Rectal smooth muscle tissue (tissue), 1 donor: ENCODE measurements at regions not wholly inside any gene's neighbourhood (a gene's known extent, or its start where the extent isn't known, plus 50 kb on each side); places are given as distances from the start of the nearest gene placed in this dataset.

Experiments used
- H3K27ac ChIP-seq: one replicate; pipeline ENCODE4 v1.7.0; 2013; ENCODE audit warnings: low read depth, low read length, inconsistent platforms
- H3K27me3 ChIP-seq: one replicate; pipeline ENCODE4 v1.7.0; 2013; ENCODE audit warnings: low read length; ENCODE audit not compliant: control insufficient read depth, insufficient read depth
- H3K36me3 ChIP-seq: one replicate; pipeline ENCODE4 v1.7.0; 2013; ENCODE audit warnings: low read length; ENCODE audit not compliant: control insufficient read depth, insufficient read depth
- H3K4me1 ChIP-seq: one replicate; pipeline ENCODE4 v1.7.0; 2013; ENCODE audit warnings: low read length; ENCODE audit not compliant: control insufficient read depth, insufficient read depth
- H3K4me3 ChIP-seq: one replicate; pipeline ENCODE4 v1.7.0; 2013; ENCODE audit warnings: low read length
- H3K9ac ChIP-seq: one replicate; pipeline ENCODE4 v1.7.0; 2013; ENCODE audit warnings: low read length

- Histone ChIP-seq H3K27me3 (no peaks in the 10 kb centered on the region), H3K27ac (no peak overlapping the region), H3K4me3 (no peak overlapping the region), H3K9ac (no peak overlapping the region), H3K36me3 (no peaks in the 10 kb centered on the region), H3K4me1 (no peaks in the 10 kb centered on the region)
These were observed 119.7 kb downstream of the PDHA2 start for GRCh38 chr4:95959633-95960032.

DNA sequence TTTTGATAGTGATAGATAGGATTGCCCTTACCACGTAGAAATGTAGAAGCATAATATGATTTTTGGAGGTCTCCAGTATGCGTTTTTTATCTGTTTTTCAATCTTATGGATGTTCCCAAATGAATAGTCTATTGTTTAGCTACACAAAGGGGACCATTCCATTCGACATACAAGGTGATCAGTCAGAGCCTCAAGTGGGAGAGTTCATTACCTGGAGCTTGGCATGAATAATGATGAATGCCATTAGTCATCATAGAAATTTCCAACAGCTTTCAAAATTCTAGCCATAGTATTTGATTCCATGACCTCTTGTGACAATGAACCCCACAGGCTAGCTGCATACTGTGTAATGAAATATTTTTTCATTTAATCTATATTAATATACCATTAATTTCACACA, 123.6 kb downstream of the PDHA2 start:
- H3K27ac ChIP-seq, result no peak overlapping the region
- no peaks in the 10 kb centered on the region for H3K4me1 ChIP-seq
- no peak overlapping the region for H3K4me3 ChIP-seq
- H3K9ac ChIP-seq, result no peak overlapping the region
- H3K36me3 ChIP-seq, result no peaks in the 10 kb centered on the region
- H3K27me3 ChIP-seq, result no peaks in the 10 kb centered on the region

GRCh38 chr4:95979961-95980876, 140.3 kb downstream of the PDHA2 start:
- Histone ChIP-seq H3K36me3 (no peaks in the 10 kb centered on the region), H3K27me3 (no peaks in the 10 kb centered on the region), H3K27ac (no peak overlapping the region), H3K4me3 (no peak overlapping the region), H3K9ac (no peak overlapping the region), H3K4me1 (no peaks in the 10 kb centered on the region)

DNA sequence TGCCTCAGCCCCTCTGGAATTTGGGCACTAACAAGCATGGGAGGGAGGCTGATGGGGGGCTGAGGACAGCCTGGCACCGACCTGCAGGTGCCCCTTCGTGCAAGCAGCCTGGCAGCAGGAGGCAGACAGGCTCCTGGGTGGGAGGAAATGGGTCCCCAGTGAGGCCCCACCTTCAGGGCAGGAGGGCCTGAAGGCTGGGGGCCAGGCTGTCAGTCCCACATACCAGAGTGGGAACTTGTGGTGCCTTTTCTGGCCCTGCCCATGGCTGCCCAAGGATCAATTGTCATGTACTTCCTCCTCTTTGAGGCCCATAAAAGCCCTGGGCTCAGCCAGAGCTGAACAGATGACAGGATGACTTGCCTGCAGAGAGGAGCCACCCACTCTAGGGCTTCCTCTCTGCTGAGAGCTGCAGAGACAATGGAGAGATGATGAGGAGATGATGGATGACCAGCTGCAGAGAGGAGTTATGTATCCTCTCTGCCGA, 141.0 kb downstream of the PDHA2 start:
- H3K9ac ChIP-seq, result no peak overlapping the region

GRCh38 chr4:95981591-95981990, 141.7 kb downstream of the PDHA2 start:
- Histone ChIP-seq H3K4me1 (no peaks in the 10 kb centered on the region), H3K36me3 (no peaks in the 10 kb centered on the region), H3K9ac (no peak overlapping the region), H3K4me3 (no peak overlapping the region), H3K27ac (no peak overlapping the region), H3K27me3 (no peaks in the 10 kb centered on the region)

More for the DNA sequence above, 141.0 kb downstream of the PDHA2 start:
- no peak overlapping the region for H3K4me3 ChIP-seq
- H3K27ac ChIP-seq, result no peak overlapping the region
- H3K4me1 ChIP-seq, result no peaks in the 10 kb centered on the region
- no peaks in the 10 kb centered on the region for H3K36me3 ChIP-seq
- no peaks in the 10 kb centered on the region for H3K27me3 ChIP-seq

- H3K9ac ChIP-seq, result no peak overlapping the region
- H3K27ac ChIP-seq, result no peak overlapping the region
- no peaks in the 10 kb centered on the region for H3K4me1 ChIP-seq
- H3K4me3 ChIP-seq, result no peak overlapping the region
- no peaks in the 10 kb centered on the region for H3K27me3 ChIP-seq
- no peaks in the 10 kb centered on the region for H3K36me3 ChIP-seq
These were observed 142.6 kb downstream of the PDHA2 start for GRCh38 chr4:95982516-95982915.

DNA sequence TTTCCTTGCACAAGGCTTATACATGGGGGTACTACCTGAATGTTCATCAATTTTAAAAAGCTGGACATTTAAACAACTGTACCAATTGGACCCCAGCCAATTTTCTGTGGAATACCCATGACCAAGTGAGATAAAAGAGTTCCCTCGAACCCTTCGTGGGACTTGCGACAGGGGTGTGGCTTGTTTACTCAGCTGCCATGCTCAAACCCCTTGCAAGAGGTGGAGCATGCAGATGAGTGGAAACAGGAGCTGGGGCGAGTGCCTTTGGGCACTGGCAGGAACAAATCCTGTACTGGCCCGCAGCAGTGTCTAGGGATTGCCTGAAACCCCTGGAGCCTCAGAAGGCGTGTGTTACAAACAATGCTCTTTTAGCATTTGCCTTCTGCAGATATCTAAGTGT, 144.2 kb downstream of the PDHA2 start:
- no peak overlapping the region for H3K4me3 ChIP-seq
- H3K36me3 ChIP-seq, result no peaks in the 10 kb centered on the region
- no peak overlapping the region for H3K9ac ChIP-seq
- no peak overlapping the region for H3K27ac ChIP-seq
- H3K4me1 ChIP-seq, result no peaks in the 10 kb centered on the region
- no peaks in the 10 kb centered on the region for H3K27me3 ChIP-seq

- Histone ChIP-seq H3K27me3 (no peaks in the 10 kb centered on the region), H3K27ac (no peak overlapping the region), H3K4me1 (no peaks in the 10 kb centered on the region), H3K36me3 (no peaks in the 10 kb centered on the region), H3K4me3 (no peak overlapping the region), H3K9ac (no peak overlapping the region)
These were observed 145.2 kb downstream of the PDHA2 start for GRCh38 chr4:95985051-95985450.

DNA sequence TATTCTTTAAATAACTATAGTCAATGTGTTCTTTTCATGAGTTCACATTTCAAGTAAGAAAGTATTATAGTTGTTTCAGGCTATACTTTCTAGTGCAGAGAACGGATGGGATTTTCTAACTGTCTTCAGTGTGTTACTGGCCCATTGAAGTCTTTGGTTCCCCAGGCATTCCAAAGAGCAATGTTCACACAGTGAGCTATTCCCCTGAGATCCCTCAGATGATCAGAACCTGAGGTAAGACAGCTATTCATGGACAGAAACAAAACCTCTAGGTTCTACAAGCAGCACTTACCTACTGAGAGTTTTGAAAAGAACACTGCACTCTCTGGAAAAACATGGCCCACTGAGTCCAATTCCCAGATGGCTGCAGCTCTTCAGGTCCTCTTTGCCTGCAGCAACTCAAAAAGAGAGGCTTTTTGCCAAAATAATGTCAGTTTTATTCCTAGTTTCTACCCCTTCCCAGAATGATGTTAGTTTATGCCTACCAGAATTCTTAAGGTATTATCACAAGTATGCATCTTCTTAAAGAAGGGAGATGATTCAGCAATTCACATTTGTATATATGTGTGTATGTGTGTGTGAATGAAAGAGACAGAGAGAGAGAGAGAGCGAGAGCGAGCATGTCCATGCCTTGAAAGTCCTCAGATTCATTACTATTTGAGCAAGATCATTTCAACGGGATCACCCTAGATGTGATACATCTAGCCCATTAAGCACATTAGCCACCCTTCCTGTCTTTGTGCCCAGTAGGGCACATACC, 146.1 kb downstream of the PDHA2 start:
- Histone ChIP-seq H3K4me3 (no peak overlapping the region), H3K9ac (no peak overlapping the region), H3K4me1 (no peaks in the 10 kb centered on the region), H3K27ac (no peak overlapping the region), H3K27me3 (no peaks in the 10 kb centered on the region), H3K36me3 (no peaks in the 10 kb centered on the region)

DNA sequence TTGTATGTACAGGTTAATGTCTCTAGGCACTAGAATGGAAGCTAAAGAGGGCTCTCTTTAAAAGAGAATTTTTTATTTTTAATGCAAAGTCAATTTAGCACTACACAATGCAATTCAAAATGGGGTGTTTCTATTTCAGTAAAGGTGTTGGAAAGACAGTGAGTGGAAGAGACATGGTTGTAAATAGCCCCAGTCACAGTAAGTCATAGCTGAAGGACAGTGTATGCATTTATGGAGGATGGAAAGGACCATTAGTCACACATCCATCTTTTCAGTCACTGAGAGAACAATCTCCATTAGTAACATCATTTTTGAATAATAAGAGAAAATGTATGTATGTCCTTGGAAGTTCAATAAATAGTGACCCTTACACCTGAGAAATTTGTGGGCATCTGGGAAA, 148.0 kb downstream of the PDHA2 start:
- no peak overlapping the region for H3K9ac ChIP-seq
- no peak overlapping the region for H3K27ac ChIP-seq
- no peaks in the 10 kb centered on the region for H3K27me3 ChIP-seq
- no peak overlapping the region for H3K4me3 ChIP-seq
- no peaks in the 10 kb centered on the region for H3K36me3 ChIP-seq
- H3K4me1 ChIP-seq, result no peaks in the 10 kb centered on the region

DNA sequence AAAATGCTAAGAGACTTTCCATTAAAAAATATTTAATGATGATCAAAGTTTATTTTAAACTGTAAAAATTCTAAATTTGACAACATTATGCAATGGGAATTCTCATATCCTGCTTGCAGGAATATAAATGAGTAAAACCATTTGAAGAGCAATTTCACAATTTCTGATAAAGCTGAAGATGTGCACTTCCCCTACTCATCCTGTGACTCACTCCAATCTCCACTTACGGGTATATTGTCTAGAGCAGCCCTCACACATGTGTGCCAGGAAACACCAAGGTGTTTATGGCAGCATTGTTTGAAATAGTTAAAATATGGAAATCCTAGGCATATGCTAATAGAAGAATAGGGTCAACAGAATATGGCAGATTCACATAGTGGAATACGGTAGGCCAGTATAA, 158.4 kb downstream of the PDHA2 start:
- Histone ChIP-seq H3K27ac (no peak overlapping the region), H3K36me3 (no peaks in the 10 kb centered on the region), H3K27me3 (no peaks in the 10 kb centered on the region), H3K9ac (no peak overlapping the region), H3K4me1 (no peaks in the 10 kb centered on the region), H3K4me3 (no peak overlapping the region)

DNA sequence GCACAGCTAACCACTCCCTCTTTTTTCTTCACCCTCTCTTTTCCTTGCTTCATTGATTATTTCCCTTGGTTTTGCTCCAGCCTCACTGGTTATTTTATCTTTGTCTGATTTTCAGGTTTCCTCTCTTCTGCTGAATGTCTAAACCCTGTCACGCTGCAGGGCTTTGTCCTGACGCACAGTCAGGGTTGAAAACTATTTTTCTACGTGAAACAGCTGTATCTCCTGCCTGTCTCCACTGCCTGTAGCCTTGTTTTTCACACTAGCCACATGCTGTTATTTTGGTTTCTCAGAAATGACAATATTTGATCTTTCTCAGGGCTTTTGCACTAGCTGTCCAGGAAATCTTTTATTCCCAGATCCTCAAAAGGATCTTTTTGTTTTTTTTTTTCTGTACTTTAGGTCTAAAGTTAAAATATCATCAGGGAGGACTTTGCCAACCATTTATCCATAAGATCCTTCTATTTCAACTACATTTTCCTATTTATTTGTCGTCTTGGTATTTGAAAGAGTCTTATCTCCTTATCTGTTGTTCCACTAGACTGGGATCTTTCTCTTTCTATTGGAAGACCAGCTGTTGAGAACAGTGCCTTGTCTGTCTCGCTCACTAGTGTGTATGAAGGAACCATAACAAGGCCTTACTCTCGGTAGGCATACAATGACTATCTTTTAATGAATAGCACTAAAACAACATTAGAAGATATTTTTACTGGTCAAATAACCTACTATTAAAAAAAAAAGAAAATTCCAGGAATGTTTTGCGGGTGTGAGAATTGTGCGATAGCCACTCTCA, 164.3 kb downstream of the PDHA2 start:
- H3K27me3 ChIP-seq, result no peaks in the 10 kb centered on the region
- H3K4me3 ChIP-seq, result no peak overlapping the region
- H3K4me1 ChIP-seq, result no peaks in the 10 kb centered on the region
- H3K36me3 ChIP-seq, result no peaks in the 10 kb centered on the region
- H3K27ac ChIP-seq, result no peak overlapping the region
- H3K9ac ChIP-seq, result no peak overlapping the region
